WTC11 (cell line): ENCODE measurements at regions not wholly inside any gene's neighbourhood (a gene's known extent, or its start where the extent isn't known, plus 50 kb on each side); places are given as distances from the start of the nearest gene placed in this dataset.

Experiments used
- ATAC-seq: fragments of 200-7000 bp; cut with Tn5 transposase; 2 replicates; pipeline ENCODE4 v1.10.0; 2021; ENCODE audit warnings: mild to moderate bottlenecking, moderate library complexity
- CTCF ChIA-PET: fragments of 300-600 bp; sonication (Branson Sonifier 250); formaldehyde crosslinking; loops from one replicate; lab custom pipeline; 2021; ENCODE audit warnings: antibody characterized with exemption; lab: Charles Lee
- POLR2A ChIA-PET: fragments of 350-600 bp; sonication (Branson Sonifier 250); formaldehyde crosslinking; loops from one replicate; lab custom pipeline; 2021; ENCODE audit warnings: antibody characterized with exemption; lab: Charles Lee
- DNase-seq: peaks from one replicate; pipeline ENCODE4 v3.0.0; 2021; ENCODE audit warnings: low spot score
- H3K27ac Mint-ChIP-seq: 2 replicates; pipeline ENCODE4 v1.8.0; 2021; ENCODE audit warnings: mixed read lengths
- H3K27me3 Mint-ChIP-seq: 2 replicates; pipeline ENCODE4 v1.8.0; 2021; ENCODE audit warnings: low read depth, mild to moderate bottlenecking, moderate library complexity, mixed read lengths
- H3K36me3 Mint-ChIP-seq: 2 replicates; pipeline ENCODE4 v1.8.0; 2021; ENCODE audit warnings: mixed read lengths
- H3K4me1 Mint-ChIP-seq: 2 replicates; pipeline ENCODE4 v1.8.0; 2022; ENCODE audit warnings: mixed read lengths
- H3K4me3 Mint-ChIP-seq: 2 replicates; pipeline ENCODE4 v1.8.0; 2021; ENCODE audit warnings: mild to moderate bottlenecking, moderate library complexity, mixed read lengths
- H3K9me3 Mint-ChIP-seq: 2 replicates; pipeline ENCODE4 v1.8.0; 2021; ENCODE audit warnings: mixed read lengths
- AFF4 ChIP-seq: sonication (generic); formaldehyde crosslinking; IDR thresholded peaks from 2 replicates; pipeline ENCODE4 v1.8.1; 2023; ENCODE audit warnings: mild to moderate bottlenecking, missing genetic modification reagents, borderline replicate concordance
- CBFB ChIP-seq: sonication (generic); formaldehyde crosslinking; IDR thresholded peaks from 2 replicates; pipeline ENCODE4 v1.8.1; 2022; ENCODE audit warnings: mild to moderate bottlenecking, low read depth, missing genetic modification reagents
- CREM ChIP-seq: sonication (generic); formaldehyde crosslinking; IDR thresholded peaks from 2 replicates; pipeline ENCODE4 v1.8.1; 2022; ENCODE audit warnings: mild to moderate bottlenecking, missing genetic modification reagents, moderate library complexity
- ESRRA ChIP-seq: sonication (generic); formaldehyde crosslinking; IDR thresholded peaks from 2 replicates; pipeline ENCODE4 v1.8.1; 2022; ENCODE audit warnings: mild to moderate bottlenecking, missing genetic modification reagents, borderline replicate concordance
- GABPB1 ChIP-seq: sonication (generic); formaldehyde crosslinking; IDR thresholded peaks from 2 replicates; pipeline ENCODE4 v1.8.1; 2023; ENCODE audit warnings: mild to moderate bottlenecking, missing genetic modification reagents
- HMGA2 ChIP-seq: fragments of 250-450 bp; sonication (Bioruptor Pico); IDR thresholded peaks from 2 replicates; pipeline ENCODE4 v1.4.0; 2021; ENCODE audit warnings: mild to moderate bottlenecking, moderate library complexity
- SOX15 ChIP-seq: fragments of 250-450 bp; sonication (Bioruptor Pico); IDR thresholded peaks from 2 replicates; pipeline ENCODE4 v1.9.0; 2021; ENCODE audit warnings: mild to moderate bottlenecking
- STAT6 ChIP-seq: sonication (generic); formaldehyde crosslinking; conservative IDR thresholded peaks from 2 replicates; pipeline ENCODE4 v1.8.1; 2023; ENCODE audit warnings: mild to moderate bottlenecking, low read depth, missing genetic modification reagents, moderate library complexity
- TEAD4 ChIP-seq: sonication (generic); formaldehyde crosslinking; IDR thresholded peaks from 2 replicates; pipeline ENCODE4 v1.8.0; 2022; ENCODE audit warnings: mild to moderate bottlenecking, missing genetic modification reagents
- USF1 ChIP-seq: sonication (generic); formaldehyde crosslinking; IDR thresholded peaks from 2 replicates; pipeline ENCODE4 v1.8.0; 2022; ENCODE audit warnings: mild to moderate bottlenecking, missing genetic modification reagents
- USF2 ChIP-seq: sonication (generic); formaldehyde crosslinking; IDR thresholded peaks from 2 replicates; pipeline ENCODE4 v1.8.1; 2023; ENCODE audit warnings: mild to moderate bottlenecking, missing genetic modification reagents, moderate library complexity
- ZNF263 ChIP-seq: sonication (generic); formaldehyde crosslinking; IDR thresholded peaks from 2 replicates; pipeline ENCODE4 v1.8.1; 2022; ENCODE audit warnings: low read depth, mild to moderate bottlenecking, moderate library complexity, missing genetic modification reagents
- ZNF281 ChIP-seq: sonication (generic); formaldehyde crosslinking; IDR thresholded peaks from 2 replicates; pipeline ENCODE4 v1.8.0; 2023; ENCODE audit warnings: mild to moderate bottlenecking, missing genetic modification reagents
- ZNF671 ChIP-seq: fragments of 250-450 bp; sonication (Bioruptor Pico); IDR thresholded peaks from 2 replicates; pipeline ENCODE4 v1.8.0; 2021; ENCODE audit warnings: mild to moderate bottlenecking
- TF ChIP-seq, protein P1 (sequence below): fragments of 250-450 bp; sonication (Bioruptor Pico); IDR thresholded peaks from 2 replicates; pipeline ENCODE4 v2.1.2; 2022; ENCODE audit warnings: mild to moderate bottlenecking, moderate library complexity
- TF ChIP-seq, protein P2 (sequence below): sonication (generic); formaldehyde crosslinking; IDR thresholded peaks from 2 replicates; pipeline ENCODE4 v1.8.1; 2023; ENCODE audit warnings: mild to moderate bottlenecking, missing genetic modification reagents
- TF ChIP-seq, protein P3 (sequence below): sonication (generic); formaldehyde crosslinking; IDR thresholded peaks from 2 replicates; pipeline ENCODE4 v1.8.0; 2022; ENCODE audit warnings: missing genetic modification reagents

GRCh38 chr11:109184376-109184775, 237.6 kb upstream of the C11orf87 start:
- ATAC-seq (no peak), DNase-seq (no peak)
- CTCF ChIA-PET = no interaction called here
- POLR2A ChIA-PET = no interaction called here
- no peak for TF ChIP-seq SOX15 (CRISPR knock-in tag)
- TF ChIP-seq CBFB (CRISPR knock-in tag) = no peak
- TF ChIP-seq, protein P1, sequence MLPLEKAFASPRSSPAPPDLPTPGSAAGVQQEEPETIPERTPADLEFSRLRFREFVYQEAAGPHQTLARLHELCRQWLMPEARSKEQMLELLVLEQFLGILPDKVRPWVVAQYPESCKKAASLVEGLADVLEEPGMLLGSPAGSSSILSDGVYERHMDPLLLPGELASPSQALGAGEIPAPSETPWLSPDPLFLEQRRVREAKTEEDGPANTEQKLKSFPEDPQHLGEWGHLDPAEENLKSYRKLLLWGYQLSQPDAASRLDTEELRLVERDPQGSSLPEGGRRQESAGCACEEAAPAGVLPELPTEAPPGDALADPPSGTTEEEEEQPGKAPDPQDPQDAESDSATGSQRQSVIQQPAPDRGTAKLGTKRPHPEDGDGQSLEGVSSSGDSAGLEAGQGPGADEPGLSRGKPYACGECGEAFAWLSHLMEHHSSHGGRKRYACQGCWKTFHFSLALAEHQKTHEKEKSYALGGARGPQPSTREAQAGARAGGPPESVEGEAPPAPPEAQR (CRISPR knock-in tag) = no peak
- TF ChIP-seq AFF4 = no peak
- TF ChIP-seq ZNF263 (CRISPR knock-in tag) = no peak
- no peak for TF ChIP-seq HMGA2
- no peak for TF ChIP-seq STAT6 (CRISPR knock-in tag)
- Mint-ChIP-seq H3K27ac (no peak overlapping the region), H3K4me3 (no peak overlapping the region), H3K4me1 (peaks cover 16% of the 10 kb centered on the region), H3K9me3 (peaks cover 47% of the 10 kb centered on the region), H3K36me3 (peaks cover 30% of the 10 kb centered on the region), H3K27me3 (peaks cover 3% of the 10 kb centered on the region)

DNA sequence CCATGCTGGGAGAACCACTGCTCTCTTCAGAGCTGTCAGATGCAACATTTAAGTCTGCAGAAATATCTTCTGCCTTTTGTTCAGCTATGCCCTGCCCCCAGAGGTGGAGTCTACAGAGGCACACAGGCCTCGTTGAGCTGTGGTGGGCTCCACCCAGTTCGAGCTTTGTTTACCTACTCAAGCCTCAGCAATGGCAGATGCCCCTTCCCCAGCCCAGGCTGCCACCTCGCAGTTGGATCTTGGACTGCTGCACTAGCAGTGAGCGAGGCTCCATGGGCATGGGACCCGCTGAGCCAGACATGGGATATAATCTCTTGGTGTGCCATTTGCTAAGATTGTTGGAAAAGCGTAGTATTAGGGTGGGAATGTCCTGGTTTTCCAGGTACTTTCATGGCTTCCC, 229.1 kb upstream of the C11orf87 start:
- Mint-ChIP-seq H3K27ac (no peak overlapping the region), H3K27me3 (peaks cover 3% of the 10 kb centered on the region; the same call in 1 of the 2 replicates), H3K9me3 (peaks cover 51% of the 10 kb centered on the region), H3K36me3 (peaks cover 24% of the 10 kb centered on the region), H3K4me1 (peaks cover 4% of the 10 kb centered on the region), H3K4me3 (no peak overlapping the region)
- DNase-seq (no peak), ATAC-seq (no peak)
- ChIA-PET POLR2A (no interaction called here), CTCF (no interaction called here)
- TF ChIP-seq TEAD4 (CRISPR knock-in tag) = no peak
- no peak for TF ChIP-seq USF2 (CRISPR knock-in tag)
- no peak for TF ChIP-seq ZNF671 (CRISPR knock-in tag)
- TF ChIP-seq, protein P2, sequence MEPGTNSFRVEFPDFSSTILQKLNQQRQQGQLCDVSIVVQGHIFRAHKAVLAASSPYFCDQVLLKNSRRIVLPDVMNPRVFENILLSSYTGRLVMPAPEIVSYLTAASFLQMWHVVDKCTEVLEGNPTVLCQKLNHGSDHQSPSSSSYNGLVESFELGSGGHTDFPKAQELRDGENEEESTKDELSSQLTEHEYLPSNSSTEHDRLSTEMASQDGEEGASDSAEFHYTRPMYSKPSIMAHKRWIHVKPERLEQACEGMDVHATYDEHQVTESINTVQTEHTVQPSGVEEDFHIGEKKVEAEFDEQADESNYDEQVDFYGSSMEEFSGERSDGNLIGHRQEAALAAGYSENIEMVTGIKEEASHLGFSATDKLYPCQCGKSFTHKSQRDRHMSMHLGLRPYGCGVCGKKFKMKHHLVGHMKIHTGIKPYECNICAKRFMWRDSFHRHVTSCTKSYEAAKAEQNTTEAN (CRISPR knock-in tag) = no peak
- no peak for TF ChIP-seq ESRRA (CRISPR knock-in tag)
- no peak for TF ChIP-seq CREM (CRISPR knock-in tag)
- no peak for TF ChIP-seq GABPB1
- TF ChIP-seq ZNF281 = no peak
- TF ChIP-seq, protein P3, sequence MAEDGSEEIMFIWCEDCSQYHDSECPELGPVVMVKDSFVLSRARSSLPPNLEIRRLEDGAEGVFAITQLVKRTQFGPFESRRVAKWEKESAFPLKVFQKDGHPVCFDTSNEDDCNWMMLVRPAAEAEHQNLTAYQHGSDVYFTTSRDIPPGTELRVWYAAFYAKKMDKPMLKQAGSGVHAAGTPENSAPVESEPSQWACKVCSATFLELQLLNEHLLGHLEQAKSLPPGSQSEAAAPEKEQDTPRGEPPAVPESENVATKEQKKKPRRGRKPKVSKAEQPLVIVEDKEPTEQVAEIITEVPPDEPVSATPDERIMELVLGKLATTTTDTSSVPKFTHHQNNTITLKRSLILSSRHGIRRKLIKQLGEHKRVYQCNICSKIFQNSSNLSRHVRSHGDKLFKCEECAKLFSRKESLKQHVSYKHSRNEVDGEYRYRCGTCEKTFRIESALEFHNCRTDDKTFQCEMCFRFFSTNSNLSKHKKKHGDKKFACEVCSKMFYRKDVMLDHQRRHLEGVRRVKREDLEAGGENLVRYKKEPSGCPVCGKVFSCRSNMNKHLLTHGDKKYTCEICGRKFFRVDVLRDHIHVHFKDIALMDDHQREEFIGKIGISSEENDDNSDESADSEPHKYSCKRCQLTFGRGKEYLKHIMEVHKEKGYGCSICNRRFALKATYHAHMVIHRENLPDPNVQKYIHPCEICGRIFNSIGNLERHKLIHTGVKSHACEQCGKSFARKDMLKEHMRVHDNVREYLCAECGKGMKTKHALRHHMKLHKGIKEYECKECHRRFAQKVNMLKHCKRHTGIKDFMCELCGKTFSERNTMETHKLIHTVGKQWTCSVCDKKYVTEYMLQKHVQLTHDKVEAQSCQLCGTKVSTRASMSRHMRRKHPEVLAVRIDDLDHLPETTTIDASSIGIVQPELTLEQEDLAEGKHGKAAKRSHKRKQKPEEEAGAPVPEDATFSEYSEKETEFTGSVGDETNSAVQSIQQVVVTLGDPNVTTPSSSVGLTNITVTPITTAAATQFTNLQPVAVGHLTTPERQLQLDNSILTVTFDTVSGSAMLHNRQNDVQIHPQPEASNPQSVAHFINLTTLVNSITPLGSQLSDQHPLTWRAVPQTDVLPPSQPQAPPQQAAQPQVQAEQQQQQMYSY (CRISPR knock-in tag) = no peak
- no peak for TF ChIP-seq USF1 (CRISPR knock-in tag)
